ENCODE measurements at regions not wholly inside any gene's neighbourhood (a gene's known extent, or its start where the extent isn't known, plus 50 kb on each side); places are given as distances from the start of the nearest gene placed in this dataset.

- no peak for DNase-seq
Measured at GRCh38 chr4:85268961-85269360, 206.0 kb upstream of the ARHGAP24 start.

GRCh38 chr4:85274955-85275354 is 200.0 kb upstream of the ARHGAP24 start:
- no peak for DNase-seq

- no peak for DNase-seq
Measured at GRCh38 chr4:85280963-85281362, 194.0 kb upstream of the ARHGAP24 start.

GRCh38 chr4:85291226-85291625 is 183.7 kb upstream of the ARHGAP24 start:
- no peak for DNase-seq

GRCh38 chr4:85298037-85298436 is 176.9 kb upstream of the ARHGAP24 start:
- DNase-seq, result no peak

GRCh38 chr4:85302193-85302736 is 172.7 kb upstream of the ARHGAP24 start:
- no peak for DNase-seq

GRCh38 chr4:85302756-85303155 is 172.2 kb upstream of the ARHGAP24 start:
- DNase-seq, result no peak

- no peak for DNase-seq
Measured at GRCh38 chr4:85318415-85318814, 156.5 kb upstream of the ARHGAP24 start.

- no peak for DNase-seq
Measured at GRCh38 chr4:85358831-85359230, 116.1 kb upstream of the ARHGAP24 start.

GRCh38 chr4:85362550-85362949 is 112.4 kb upstream of the ARHGAP24 start:
- DNase-seq, result no peak

- no peak for DNase-seq
Measured at GRCh38 chr4:85367815-85368214, 107.1 kb upstream of the ARHGAP24 start.

- no peak for DNase-seq
Measured at GRCh38 chr4:85368240-85368639, 106.7 kb upstream of the ARHGAP24 start.

- no peak for DNase-seq
Measured at GRCh38 chr4:85368932-85369331, 106.0 kb upstream of the ARHGAP24 start.

GRCh38 chr4:85369703-85370380 is 105.1 kb upstream of the ARHGAP24 start:
- no peak for DNase-seq

GRCh38 chr4:85370400-85371032 is 104.4 kb upstream of the ARHGAP24 start:
- DNase-seq, result no peak

GRCh38 chr4:85372966-85373365 is 102.0 kb upstream of the ARHGAP24 start:
- no peak for DNase-seq

- DNase-seq, result no peak
Measured at GRCh38 chr4:85376285-85376684, 98.7 kb upstream of the ARHGAP24 start.

GRCh38 chr4:85381968-85382367 is 93.0 kb upstream of the ARHGAP24 start:
- no peak for DNase-seq

GRCh38 chr4:85391071-85391470 is 83.9 kb upstream of the ARHGAP24 start:
- DNase-seq, result no peak

GRCh38 chr4:85391589-85392410 is 83.2 kb upstream of the ARHGAP24 start:
- DNase-seq, result no peak

- no peak for DNase-seq
Measured at GRCh38 chr4:85393201-85393600, 81.7 kb upstream of the ARHGAP24 start.

- no peak for DNase-seq
Measured at GRCh38 chr4:85398276-85398675, 76.7 kb upstream of the ARHGAP24 start.

- no peak for DNase-seq
Measured at GRCh38 chr4:85399270-85399669, 75.7 kb upstream of the ARHGAP24 start.

GRCh38 chr4:85402371-85402770 is 72.6 kb upstream of the ARHGAP24 start:
- no peak for DNase-seq

Measured in CD4-positive, alpha-beta T cell treated with Interleukin-17A for 4 hours (primary cell).